ENCODE measurements at regions not wholly inside any gene's neighbourhood (a gene's known extent, or its start where the extent isn't known, plus 50 kb on each side); places are given as distances from the start of the nearest gene placed in this dataset.

DNA sequence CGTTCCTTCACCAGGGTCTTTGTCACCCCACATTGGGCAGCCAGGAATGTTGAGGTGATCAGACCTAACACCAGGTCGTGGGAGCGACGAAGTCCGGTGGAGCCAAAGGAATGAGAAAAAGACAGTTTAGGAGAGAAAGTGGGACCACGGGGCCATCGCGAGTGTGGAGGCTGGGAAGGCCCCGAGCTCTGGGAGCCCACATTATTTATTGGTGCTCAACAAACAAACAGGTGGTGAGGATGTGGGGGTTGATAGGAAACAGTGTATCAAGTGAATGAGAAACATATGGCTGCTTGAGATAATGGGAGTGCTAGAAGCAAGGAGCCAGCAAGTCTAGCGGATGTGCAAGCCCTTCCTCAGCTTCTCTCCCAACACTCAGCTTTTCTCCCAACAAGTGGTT is 287.1 kb upstream of the SGK1 start:
- intact Hi-C loops (cut with micrococcal nuclease; ENCODE audit: unreplicated experiment) = no loop called here
- ChIA-PET CTCF (no interaction called here), POLR2A (ENCODE audit: unreplicated experiment) (no interaction called here)

DNA sequence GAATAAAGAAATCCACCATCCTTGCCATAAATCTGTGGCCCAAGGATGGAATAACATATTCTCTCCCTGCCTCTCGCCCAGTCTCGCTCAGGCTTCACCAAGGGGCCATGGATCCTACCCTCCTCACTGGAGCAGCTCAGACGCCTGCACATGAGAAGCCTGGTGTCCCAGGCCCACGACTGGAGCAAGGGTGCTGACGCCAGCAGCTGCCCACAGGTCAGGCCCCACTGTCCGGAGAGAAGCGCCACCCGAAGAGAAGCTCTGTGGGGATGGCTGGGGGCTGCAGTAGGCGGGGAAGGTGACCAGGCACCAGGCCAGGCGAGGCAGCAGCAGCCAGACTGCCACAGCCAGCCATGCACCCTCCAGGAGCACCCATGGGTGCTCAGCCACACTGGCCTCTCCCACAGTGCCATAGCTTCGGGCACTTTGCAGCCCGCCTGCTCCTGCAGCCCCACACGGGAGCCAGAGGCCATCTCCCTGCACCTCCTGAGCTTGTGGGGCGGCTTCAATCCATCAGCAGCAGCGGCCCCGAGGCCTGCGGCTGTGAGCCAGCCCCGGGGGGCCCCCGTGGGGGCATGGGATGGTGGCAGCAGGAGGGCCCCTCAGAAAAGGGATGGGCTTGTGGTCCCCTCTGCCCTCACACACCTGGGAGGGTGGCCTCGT is 286.2 kb upstream of the SGK1 start:
- TF ChIP-seq EZH2 (IDR thresholded peaks at IDR 0.05; ENCODE audit: low read depth) = no peak
- TF ChIP-seq, protein P1, sequence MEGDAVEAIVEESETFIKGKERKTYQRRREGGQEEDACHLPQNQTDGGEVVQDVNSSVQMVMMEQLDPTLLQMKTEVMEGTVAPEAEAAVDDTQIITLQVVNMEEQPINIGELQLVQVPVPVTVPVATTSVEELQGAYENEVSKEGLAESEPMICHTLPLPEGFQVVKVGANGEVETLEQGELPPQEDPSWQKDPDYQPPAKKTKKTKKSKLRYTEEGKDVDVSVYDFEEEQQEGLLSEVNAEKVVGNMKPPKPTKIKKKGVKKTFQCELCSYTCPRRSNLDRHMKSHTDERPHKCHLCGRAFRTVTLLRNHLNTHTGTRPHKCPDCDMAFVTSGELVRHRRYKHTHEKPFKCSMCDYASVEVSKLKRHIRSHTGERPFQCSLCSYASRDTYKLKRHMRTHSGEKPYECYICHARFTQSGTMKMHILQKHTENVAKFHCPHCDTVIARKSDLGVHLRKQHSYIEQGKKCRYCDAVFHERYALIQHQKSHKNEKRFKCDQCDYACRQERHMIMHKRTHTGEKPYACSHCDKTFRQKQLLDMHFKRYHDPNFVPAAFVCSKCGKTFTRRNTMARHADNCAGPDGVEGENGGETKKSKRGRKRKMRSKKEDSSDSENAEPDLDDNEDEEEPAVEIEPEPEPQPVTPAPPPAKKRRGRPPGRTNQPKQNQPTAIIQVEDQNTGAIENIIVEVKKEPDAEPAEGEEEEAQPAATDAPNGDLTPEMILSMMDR (conservative IDR thresholded peaks at IDR 0.05) = no peak
- Histone ChIP-seq H3K36me3 (ENCODE audit: low read depth) (no peaks in the 10 kb centered on the region), H3K9me3 (ENCODE audit: insufficient read depth, low read depth) (peaks cover 4% of the 10 kb centered on the region; the same call in 1 of the 2 replicates), H4K20me1 (ENCODE audit: insufficient read depth) (no peaks in the 10 kb centered on the region), H3F3A (ENCODE audit: insufficient read depth, low read depth) (no peaks in the 10 kb centered on the region), H3K9me2 (ENCODE audit: insufficient read depth) (no peaks in the 10 kb centered on the region), H3K4me1 (replicated peaks; ENCODE audit: insufficient read depth) (peaks cover 7% of the 10 kb centered on the region), H3K27ac (no peak overlapping the region), H3K79me2 (ENCODE audit: low read depth) (no peaks in the 10 kb centered on the region), H2AFZ (no peak overlapping the region), H3K4me2 (no peak overlapping the region), H3K4me3 (no peak overlapping the region), H3K27me3 (ENCODE audit: insufficient read depth, low read depth) (no peaks in the 10 kb centered on the region)
- ChIA-PET CTCF (no interaction called here), POLR2A (ENCODE audit: unreplicated experiment) (no interaction called here)
- BruUV-seq (replicated peaks) = no TSS peak
- intact Hi-C loops (cut with micrococcal nuclease; ENCODE audit: unreplicated experiment) = no loop called here
- no peak for DNase-seq

More for the DNA sequence above, 287.1 kb upstream of the SGK1 start:
- H3K4me3 ChIP-seq = no peak overlapping the region
- H3F3A ChIP-seq (ENCODE audit: insufficient read depth, low read depth) = no peaks in the 10 kb centered on the region
- BruUV-seq (replicated peaks) = no TSS peak
- H3K9me2 ChIP-seq (ENCODE audit: insufficient read depth) = no peaks in the 10 kb centered on the region
- TF ChIP-seq, protein P1 (conservative IDR thresholded peaks at IDR 0.05) = no peak
- TF ChIP-seq EZH2 (IDR thresholded peaks at IDR 0.05; ENCODE audit: low read depth) = no peak
- H3K4me2 ChIP-seq = no peak overlapping the region
- peaks cover 7% of the 10 kb centered on the region for H3K4me1 ChIP-seq (replicated peaks; ENCODE audit: insufficient read depth)
- H3K79me2 ChIP-seq (ENCODE audit: low read depth) = no peaks in the 10 kb centered on the region
- no peaks in the 10 kb centered on the region for H4K20me1 ChIP-seq (ENCODE audit: insufficient read depth)
- no peak overlapping the region for H2AFZ ChIP-seq
- H3K27me3 ChIP-seq (ENCODE audit: insufficient read depth, low read depth) = no peaks in the 10 kb centered on the region
- H3K36me3 ChIP-seq (ENCODE audit: low read depth) = no peaks in the 10 kb centered on the region
- H3K9me3 ChIP-seq (ENCODE audit: insufficient read depth, low read depth) = peaks cover 4% of the 10 kb centered on the region; the same call in 1 of the 2 replicates
- no peak for DNase-seq
- no peak overlapping the region for H3K27ac ChIP-seq

DNA sequence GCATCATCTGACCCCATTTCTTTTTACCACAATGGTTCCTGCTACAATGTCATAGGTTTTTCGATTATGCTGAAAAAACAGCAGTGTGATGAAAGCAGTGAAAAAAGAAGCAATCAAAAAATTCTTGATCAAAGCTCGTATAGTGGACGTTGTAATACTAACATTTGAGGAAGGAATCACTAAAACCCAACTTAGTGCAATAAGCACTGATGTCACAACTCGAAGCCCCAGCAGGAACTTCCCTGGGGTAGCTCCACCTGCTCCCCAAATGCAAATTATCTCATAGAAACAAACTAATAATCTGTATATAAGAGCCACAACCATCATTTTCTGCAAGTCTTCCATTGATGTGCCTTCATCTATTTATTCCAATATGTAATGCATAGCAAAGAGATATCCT is 285.6 kb upstream of the SGK1 start:
- intact Hi-C loops (cut with micrococcal nuclease; ENCODE audit: unreplicated experiment) = no loop called here
- POLR2A ChIA-PET (ENCODE audit: unreplicated experiment) = no interaction called here
- no peaks in the 10 kb centered on the region for H3K27me3 ChIP-seq (ENCODE audit: insufficient read depth, low read depth)

More for the DNA sequence above, 285.6 kb upstream of the SGK1 start:
- H3K4me3 ChIP-seq = no peak overlapping the region
- no TSS peak for BruUV-seq (replicated peaks)
- peaks cover 4% of the 10 kb centered on the region; the same call in 1 of the 2 replicates for H3K9me3 ChIP-seq (ENCODE audit: insufficient read depth, low read depth)
- H3K27ac ChIP-seq = no peak overlapping the region
- H3K36me3 ChIP-seq (ENCODE audit: low read depth) = no peaks in the 10 kb centered on the region
- CTCF ChIA-PET = no interaction called here
- TF ChIP-seq EZH2 (IDR thresholded peaks at IDR 0.05; ENCODE audit: low read depth) = no peak
- TF ChIP-seq, protein P1 (conservative IDR thresholded peaks at IDR 0.05) = no peak
- no peaks in the 10 kb centered on the region for H3F3A ChIP-seq (ENCODE audit: insufficient read depth, low read depth)
- no peaks in the 10 kb centered on the region for H3K9me2 ChIP-seq (ENCODE audit: insufficient read depth)
- no peaks in the 10 kb centered on the region for H4K20me1 ChIP-seq (ENCODE audit: insufficient read depth)
- H3K4me2 ChIP-seq = no peak overlapping the region
- peak in 1 of 2 experiments; percentile 31 for DNase-seq
- no peaks in the 10 kb centered on the region for H3K79me2 ChIP-seq (ENCODE audit: low read depth)
- peaks cover 7% of the 10 kb centered on the region for H3K4me1 ChIP-seq (replicated peaks; ENCODE audit: insufficient read depth)
- H2AFZ ChIP-seq = no peak overlapping the region
